ENCODE measurements at regions not wholly inside any gene's neighbourhood (a gene's known extent, or its start where the extent isn't known, plus 50 kb on each side); places are given as distances from the start of the nearest gene placed in this dataset.

DNA sequence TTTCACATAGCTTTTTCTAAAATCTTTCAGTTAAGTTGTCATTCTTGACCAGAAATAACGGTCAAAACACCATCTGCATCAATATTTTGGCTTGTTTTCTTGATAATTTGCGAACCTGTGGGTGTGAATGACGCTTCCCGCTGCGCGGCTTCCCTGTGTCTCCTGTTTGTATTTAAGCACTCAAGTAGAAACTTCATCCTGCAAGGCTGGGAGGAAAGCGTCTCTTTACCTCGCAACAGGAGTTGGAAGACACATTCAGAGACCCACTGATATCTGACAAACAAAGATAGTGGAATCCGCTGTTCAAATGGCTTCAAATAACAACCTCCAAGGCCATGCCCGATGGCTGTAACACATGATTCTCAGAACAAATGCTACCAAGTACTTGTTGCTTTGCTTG is 704.9 kb downstream of the DCDC2C start:
- DNase-seq (ENCODE audit: low read depth in 1 of 2, low spot score in 1 of 2) (no peak), ATAC-seq (no peak), FAIRE-seq (no peak)
- ChIA-PET POLR2A (no interaction called here), CTCF (no interaction called here)
- H3K4me2 ChIP-seq, result no peak overlapping the region
- no peaks in the 10 kb centered on the region for H3K4me1 ChIP-seq
- 2% methylated on average over 10 of the region's 10 CpGs for WGBS (ENCODE audit: missing lambda C conversion rate)
- H3K9me3 ChIP-seq, result peaks cover 13% of the 10 kb centered on the region; the same call in 1 of the 3 replicates
- TF ChIP-seq, protein P1, sequence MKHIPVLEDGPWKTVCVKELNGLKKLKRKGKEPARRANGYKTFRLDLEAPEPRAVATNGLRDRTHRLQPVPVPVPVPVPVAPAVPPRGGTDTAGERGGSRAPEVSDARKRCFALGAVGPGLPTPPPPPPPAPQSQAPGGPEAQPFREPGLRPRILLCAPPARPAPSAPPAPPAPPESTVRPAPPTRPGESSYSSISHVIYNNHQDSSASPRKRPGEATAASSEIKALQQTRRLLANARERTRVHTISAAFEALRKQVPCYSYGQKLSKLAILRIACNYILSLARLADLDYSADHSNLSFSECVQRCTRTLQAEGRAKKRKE (CRISPR knock-in tag; IDR thresholded peaks at IDR 0.05; ENCODE audit: low read depth), result no peak
- no peak for TF ChIP-seq CBX2 (IDR thresholded peaks at IDR 0.05; ENCODE audit: borderline replicate concordance, low read depth)
- TF ChIP-seq SMC3 (IDR thresholded peaks at IDR 0.05), result no peak
- no peak for TF ChIP-seq RAD21 (conservative IDR thresholded peaks at IDR 0.05 in 1 of 2, IDR thresholded peaks at IDR 0.05 in 1 of 2)
- TF ChIP-seq MAZ (IDR thresholded peaks at IDR 0.05; ENCODE audit: borderline replicate concordance, low read depth, low read length), result no peak
- no peak for TF ChIP-seq NFE2L2 (conservative IDR thresholded peaks at IDR 0.05; ENCODE audit: low read length)
- TF ChIP-seq BHLHE40 (IDR thresholded peaks at IDR 0.05; ENCODE audit: low read depth, low read length), result no peak
- no peak overlapping the region for H3K4me3 ChIP-seq
- no peak overlapping the region for H3K27ac ChIP-seq

DNA sequence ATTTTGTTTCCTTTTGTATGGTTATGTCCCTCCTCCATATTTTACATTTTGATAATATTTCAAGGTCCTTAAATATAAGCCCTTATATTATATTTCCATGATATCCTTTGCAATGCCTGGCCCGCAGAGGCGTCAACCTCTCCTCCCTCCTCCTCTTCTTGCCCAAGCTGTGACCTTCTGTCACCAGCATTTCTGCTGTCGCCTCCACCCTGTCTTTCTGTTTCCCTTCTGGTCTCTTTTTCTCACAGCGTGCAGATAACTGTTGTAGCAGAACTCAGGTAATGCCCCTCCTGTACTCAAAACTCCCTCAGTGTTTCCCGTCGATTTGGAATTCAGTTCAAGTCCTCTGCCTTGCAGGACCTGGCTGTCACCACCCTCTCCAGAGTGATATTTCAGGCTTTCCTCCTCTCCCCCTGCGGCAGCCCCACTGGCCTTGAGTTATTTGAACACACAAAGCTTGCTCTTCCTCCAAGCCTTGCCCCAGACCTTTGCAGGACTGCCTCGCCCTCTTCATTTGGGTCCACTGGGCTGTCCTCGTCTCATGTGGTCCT is 709.3 kb downstream of the DCDC2C start:
- no peak overlapping the region for H3K4me2 ChIP-seq
- H3K9me3 ChIP-seq, result peaks cover 11% of the 10 kb centered on the region; the same call in 1 of the 3 replicates
- FAIRE-seq (no peak), ATAC-seq (no peak), DNase-seq (ENCODE audit: low read depth in 1 of 2, low spot score in 1 of 2) (no peak)
- no peak overlapping the region for H3K4me3 ChIP-seq
- 32% methylated on average over 9 of the region's 9 CpGs for WGBS (ENCODE audit: missing lambda C conversion rate)
- ChIA-PET CTCF (no interaction called here), POLR2A (no interaction called here)
- TF ChIP-seq MYC (IDR thresholded peaks at IDR 0.05; ENCODE audit: borderline replicate concordance, low read length), result no peak
- TF ChIP-seq, protein P2, sequence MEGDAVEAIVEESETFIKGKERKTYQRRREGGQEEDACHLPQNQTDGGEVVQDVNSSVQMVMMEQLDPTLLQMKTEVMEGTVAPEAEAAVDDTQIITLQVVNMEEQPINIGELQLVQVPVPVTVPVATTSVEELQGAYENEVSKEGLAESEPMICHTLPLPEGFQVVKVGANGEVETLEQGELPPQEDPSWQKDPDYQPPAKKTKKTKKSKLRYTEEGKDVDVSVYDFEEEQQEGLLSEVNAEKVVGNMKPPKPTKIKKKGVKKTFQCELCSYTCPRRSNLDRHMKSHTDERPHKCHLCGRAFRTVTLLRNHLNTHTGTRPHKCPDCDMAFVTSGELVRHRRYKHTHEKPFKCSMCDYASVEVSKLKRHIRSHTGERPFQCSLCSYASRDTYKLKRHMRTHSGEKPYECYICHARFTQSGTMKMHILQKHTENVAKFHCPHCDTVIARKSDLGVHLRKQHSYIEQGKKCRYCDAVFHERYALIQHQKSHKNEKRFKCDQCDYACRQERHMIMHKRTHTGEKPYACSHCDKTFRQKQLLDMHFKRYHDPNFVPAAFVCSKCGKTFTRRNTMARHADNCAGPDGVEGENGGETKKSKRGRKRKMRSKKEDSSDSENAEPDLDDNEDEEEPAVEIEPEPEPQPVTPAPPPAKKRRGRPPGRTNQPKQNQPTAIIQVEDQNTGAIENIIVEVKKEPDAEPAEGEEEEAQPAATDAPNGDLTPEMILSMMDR (IDR thresholded peaks at IDR 0.05), result no peak
- no peak for TF ChIP-seq CEBPB (IDR thresholded peaks at IDR 0.05)
- TF ChIP-seq NPAS2 (CRISPR knock-in tag; IDR thresholded peaks at IDR 0.05; ENCODE audit: borderline replicate concordance), result no peak
- no peak for TF ChIP-seq KDM1A (IDR thresholded peaks at IDR 0.05; ENCODE audit: low read depth)
- no peak for TF ChIP-seq RCOR1 (IDR thresholded peaks at IDR 0.05; ENCODE audit: low read depth, low read length)
- no peak for TF ChIP-seq CBX2 (IDR thresholded peaks at IDR 0.05; ENCODE audit: borderline replicate concordance, low read depth)
- TF ChIP-seq BHLHE40 (IDR thresholded peaks at IDR 0.05; ENCODE audit: low read depth, low read length), result no peak
- no peak for TF ChIP-seq NR3C1 (IDR thresholded peaks at IDR 0.05)
- no peak for TF ChIP-seq HDAC2 (IDR thresholded peaks at IDR 0.05)
- TF ChIP-seq, protein P3, sequence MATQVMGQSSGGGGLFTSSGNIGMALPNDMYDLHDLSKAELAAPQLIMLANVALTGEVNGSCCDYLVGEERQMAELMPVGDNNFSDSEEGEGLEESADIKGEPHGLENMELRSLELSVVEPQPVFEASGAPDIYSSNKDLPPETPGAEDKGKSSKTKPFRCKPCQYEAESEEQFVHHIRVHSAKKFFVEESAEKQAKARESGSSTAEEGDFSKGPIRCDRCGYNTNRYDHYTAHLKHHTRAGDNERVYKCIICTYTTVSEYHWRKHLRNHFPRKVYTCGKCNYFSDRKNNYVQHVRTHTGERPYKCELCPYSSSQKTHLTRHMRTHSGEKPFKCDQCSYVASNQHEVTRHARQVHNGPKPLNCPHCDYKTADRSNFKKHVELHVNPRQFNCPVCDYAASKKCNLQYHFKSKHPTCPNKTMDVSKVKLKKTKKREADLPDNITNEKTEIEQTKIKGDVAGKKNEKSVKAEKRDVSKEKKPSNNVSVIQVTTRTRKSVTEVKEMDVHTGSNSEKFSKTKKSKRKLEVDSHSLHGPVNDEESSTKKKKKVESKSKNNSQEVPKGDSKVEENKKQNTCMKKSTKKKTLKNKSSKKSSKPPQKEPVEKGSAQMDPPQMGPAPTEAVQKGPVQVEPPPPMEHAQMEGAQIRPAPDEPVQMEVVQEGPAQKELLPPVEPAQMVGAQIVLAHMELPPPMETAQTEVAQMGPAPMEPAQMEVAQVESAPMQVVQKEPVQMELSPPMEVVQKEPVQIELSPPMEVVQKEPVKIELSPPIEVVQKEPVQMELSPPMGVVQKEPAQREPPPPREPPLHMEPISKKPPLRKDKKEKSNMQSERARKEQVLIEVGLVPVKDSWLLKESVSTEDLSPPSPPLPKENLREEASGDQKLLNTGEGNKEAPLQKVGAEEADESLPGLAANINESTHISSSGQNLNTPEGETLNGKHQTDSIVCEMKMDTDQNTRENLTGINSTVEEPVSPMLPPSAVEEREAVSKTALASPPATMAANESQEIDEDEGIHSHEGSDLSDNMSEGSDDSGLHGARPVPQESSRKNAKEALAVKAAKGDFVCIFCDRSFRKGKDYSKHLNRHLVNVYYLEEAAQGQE (IDR thresholded peaks at IDR 0.05), result no peak
- no peak for TF ChIP-seq ZNF302 (CRISPR knock-in tag; IDR thresholded peaks at IDR 0.05)
- no peaks in the 10 kb centered on the region for H3K4me1 ChIP-seq
- no peak overlapping the region for H3K27ac ChIP-seq

DNA sequence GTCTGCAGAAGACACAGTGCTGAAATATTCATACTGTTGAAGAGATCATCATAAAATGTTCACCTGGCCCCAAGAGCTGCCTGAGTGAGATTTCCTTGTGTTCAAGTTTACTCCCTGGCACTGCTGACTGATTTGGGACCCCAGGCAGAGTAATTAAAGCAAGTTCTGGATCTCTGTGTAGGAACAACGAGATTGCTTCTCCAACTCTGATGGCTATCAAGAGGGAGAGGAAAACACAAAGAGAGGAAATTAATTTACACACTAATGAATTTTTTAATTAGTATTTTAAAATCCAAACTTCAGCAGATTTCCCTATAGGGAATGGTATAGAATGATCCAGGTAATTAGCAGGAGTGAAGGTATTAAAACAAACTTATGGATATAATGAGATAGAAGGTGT is 711.8 kb downstream of the DCDC2C start:
- POLR2A ChIA-PET, result no interaction called here
- 0% methylated on average over 1 of the region's 1 CpG for WGBS (ENCODE audit: missing lambda C conversion rate)

More for the DNA sequence above, 711.8 kb downstream of the DCDC2C start:
- Histone ChIP-seq H3K9me3 (peaks cover 11% of the 10 kb centered on the region; the same call in 1 of the 3 replicates), H3K4me2 (no peak overlapping the region), H3K27ac (no peak overlapping the region), H3K4me1 (no peaks in the 10 kb centered on the region), H3K4me3 (no peak overlapping the region)
- TF ChIP-seq, protein P1 (CRISPR knock-in tag; IDR thresholded peaks at IDR 0.05; ENCODE audit: low read depth), result no peak
- TF ChIP-seq TFCP2L1 (CRISPR knock-in tag; IDR thresholded peaks at IDR 0.05) (no peak), ZSCAN20 (CRISPR knock-in tag; IDR thresholded peaks at IDR 0.05) (no peak), NPAS2 (CRISPR knock-in tag; IDR thresholded peaks at IDR 0.05; ENCODE audit: borderline replicate concordance) (no peak)
- TF ChIP-seq, protein P4, sequence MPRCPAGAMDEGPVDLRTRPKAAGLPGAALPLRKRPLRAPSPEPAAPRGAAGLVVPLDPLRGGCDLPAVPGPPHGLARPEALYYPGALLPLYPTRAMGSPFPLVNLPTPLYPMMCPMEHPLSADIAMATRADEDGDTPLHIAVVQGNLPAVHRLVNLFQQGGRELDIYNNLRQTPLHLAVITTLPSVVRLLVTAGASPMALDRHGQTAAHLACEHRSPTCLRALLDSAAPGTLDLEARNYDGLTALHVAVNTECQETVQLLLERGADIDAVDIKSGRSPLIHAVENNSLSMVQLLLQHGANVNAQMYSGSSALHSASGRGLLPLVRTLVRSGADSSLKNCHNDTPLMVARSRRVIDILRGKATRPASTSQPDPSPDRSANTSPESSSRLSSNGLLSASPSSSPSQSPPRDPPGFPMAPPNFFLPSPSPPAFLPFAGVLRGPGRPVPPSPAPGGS (IDR thresholded peaks at IDR 0.05), result no peak
- no peak for DNase-seq (ENCODE audit: low read depth in 1 of 2, low spot score in 1 of 2)
- no peak for FAIRE-seq
- ATAC-seq, result no peak
- CTCF ChIA-PET, result no interaction called here
